ENCODE measurements at regions not wholly inside any gene's neighbourhood (a gene's known extent, or its start where the extent isn't known, plus 50 kb on each side); places are given as distances from the start of the nearest gene placed in this dataset.

DNA sequence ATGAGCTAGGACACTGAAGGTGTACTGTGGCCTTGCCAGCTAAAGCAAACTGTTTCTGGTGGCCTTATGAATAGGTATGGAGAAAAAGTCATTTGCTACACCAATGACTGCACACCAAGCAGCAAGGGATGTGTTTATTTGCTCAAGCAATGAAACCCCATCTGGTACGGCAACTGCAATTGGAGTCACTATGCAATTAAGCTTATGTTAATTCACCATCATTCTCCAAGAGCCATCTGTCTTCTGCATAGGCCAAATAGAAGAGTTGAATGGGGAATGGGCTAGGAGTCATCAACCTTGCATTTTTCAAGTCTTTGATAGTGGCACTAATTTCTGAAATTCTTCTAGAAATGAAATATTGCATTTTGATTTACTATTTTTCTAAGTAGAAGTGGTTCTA lies 372.0 kb downstream of the KCNJ3 start:
- H3K27ac ChIP-seq (ENCODE audit: low read length in 2 of 2): no peak overlapping the region
- no peak for TF ChIP-seq EZH2 (IDR thresholded peaks at IDR 0.05; ENCODE audit: borderline replicate concordance, insufficient read depth, low read depth, low read length, poor library complexity, severe bottlenecking)
- TF ChIP-seq, protein P1, sequence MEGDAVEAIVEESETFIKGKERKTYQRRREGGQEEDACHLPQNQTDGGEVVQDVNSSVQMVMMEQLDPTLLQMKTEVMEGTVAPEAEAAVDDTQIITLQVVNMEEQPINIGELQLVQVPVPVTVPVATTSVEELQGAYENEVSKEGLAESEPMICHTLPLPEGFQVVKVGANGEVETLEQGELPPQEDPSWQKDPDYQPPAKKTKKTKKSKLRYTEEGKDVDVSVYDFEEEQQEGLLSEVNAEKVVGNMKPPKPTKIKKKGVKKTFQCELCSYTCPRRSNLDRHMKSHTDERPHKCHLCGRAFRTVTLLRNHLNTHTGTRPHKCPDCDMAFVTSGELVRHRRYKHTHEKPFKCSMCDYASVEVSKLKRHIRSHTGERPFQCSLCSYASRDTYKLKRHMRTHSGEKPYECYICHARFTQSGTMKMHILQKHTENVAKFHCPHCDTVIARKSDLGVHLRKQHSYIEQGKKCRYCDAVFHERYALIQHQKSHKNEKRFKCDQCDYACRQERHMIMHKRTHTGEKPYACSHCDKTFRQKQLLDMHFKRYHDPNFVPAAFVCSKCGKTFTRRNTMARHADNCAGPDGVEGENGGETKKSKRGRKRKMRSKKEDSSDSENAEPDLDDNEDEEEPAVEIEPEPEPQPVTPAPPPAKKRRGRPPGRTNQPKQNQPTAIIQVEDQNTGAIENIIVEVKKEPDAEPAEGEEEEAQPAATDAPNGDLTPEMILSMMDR (IDR thresholded peaks at IDR 0.05): no peak
- H4K20me1 ChIP-seq (ENCODE audit: control insufficient read depth, insufficient read depth, low read length, poor library complexity, severe bottlenecking): no peaks in the 10 kb centered on the region
- H3K4me1 Mint-ChIP-seq: no peaks in the 10 kb centered on the region
- H3K4me2 ChIP-seq (replicated peaks; ENCODE audit: low read depth, low read length, poor library complexity, severe bottlenecking): no peak overlapping the region
- H3K36me3 ChIP-seq (replicated peaks in 1 of 2; ENCODE audit: control extremely low read depth in 1 of 2, control insufficient read depth in 1 of 2, extremely low read depth in 1 of 2, insufficient read depth in 2 of 2, low read length in 1 of 2): no peaks in the 10 kb centered on the region
- no peak overlapping the region for H3K27ac Mint-ChIP-seq
- WGBS (ENCODE audit: insufficient coverage): no CpG with 5 or more reads among the region's 1 CpG
- no peaks in the 10 kb centered on the region for H3K27me3 Mint-ChIP-seq
- no peaks in the 10 kb centered on the region for H3K27me3 ChIP-seq (replicated peaks in 1 of 4; ENCODE audit: control extremely low read depth in 1 of 4, control insufficient read depth in 3 of 4, insufficient read depth in 4 of 4, low read length in 3 of 4)
- no peak overlapping the region for H3K4me3 Mint-ChIP-seq
- no peaks in the 10 kb centered on the region for H3K9me3 ChIP-seq (ENCODE audit: control extremely low read depth in 1 of 3, control insufficient read depth in 2 of 3, insufficient read depth in 1 of 3, low read length in 2 of 3)
- no peak overlapping the region for H3K9ac ChIP-seq (ENCODE audit: low read length)
- no peaks in the 10 kb centered on the region for H3K79me2 ChIP-seq (ENCODE audit: control insufficient read depth, insufficient read depth, low read length)
- intact Hi-C loops (cut with micrococcal nuclease): no loop called here
- peaks cover 3% of the 10 kb centered on the region for H3K9me3 Mint-ChIP-seq (ENCODE audit: insufficient read depth)
- no peaks in the 10 kb centered on the region for H3K4me1 ChIP-seq (ENCODE audit: control insufficient read depth in 2 of 2, insufficient read depth in 2 of 2, low read length in 2 of 2)
- ChIA-PET CTCF (no interaction called here), POLR2A (no interaction called here)
- DNase-seq: no peak
- ATAC-seq (ENCODE audit: low read depth): no peak
- no peak overlapping the region for H2AFZ ChIP-seq (ENCODE audit: insufficient read depth, low read depth, low read length, poor library complexity, severe bottlenecking)
- H3K4me3 ChIP-seq (ENCODE audit: control extremely low read depth in 1 of 5, extremely low read depth in 1 of 5, insufficient read depth in 1 of 5, low read depth in 2 of 5, low read length in 4 of 5): no peak overlapping the region

DNA sequence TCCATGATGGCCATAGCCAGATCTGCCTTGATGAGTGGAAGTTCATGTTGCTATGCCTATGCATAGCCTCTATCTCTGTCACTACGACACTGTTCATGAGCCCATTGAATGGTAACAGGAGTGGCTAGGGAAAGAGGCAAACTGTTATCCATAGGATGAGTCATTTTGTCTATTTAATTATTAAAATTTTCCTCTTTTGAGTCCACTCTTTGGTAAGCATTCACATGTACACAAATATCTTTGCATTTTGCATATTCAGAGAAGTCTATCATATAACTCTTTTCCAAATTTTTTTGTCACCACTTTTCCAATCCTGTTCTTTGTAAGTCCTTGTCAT lies 364.4 kb downstream of the KCNJ3 start:
- intact Hi-C loops (cut with micrococcal nuclease): no loop called here
- no peak overlapping the region for H3K9ac ChIP-seq (ENCODE audit: low read length)
- ATAC-seq (ENCODE audit: low read depth) (no peak), DNase-seq (no peak)
- no peak overlapping the region for H3K4me3 ChIP-seq (ENCODE audit: control extremely low read depth in 1 of 5, extremely low read depth in 1 of 5, insufficient read depth in 1 of 5, low read depth in 2 of 5, low read length in 4 of 5)
- Mint-ChIP-seq H3K4me1 (no peaks in the 10 kb centered on the region), H3K27ac (no peak overlapping the region), H3K9me3 (ENCODE audit: insufficient read depth) (peaks cover 5% of the 10 kb centered on the region), H3K4me3 (no peak overlapping the region), H3K27me3 (no peaks in the 10 kb centered on the region)
- WGBS (ENCODE audit: insufficient coverage): 100% methylated on average over 1 of the region's 1 CpG
- no peak for TF ChIP-seq EZH2 (IDR thresholded peaks at IDR 0.05; ENCODE audit: borderline replicate concordance, insufficient read depth, low read depth, low read length, poor library complexity, severe bottlenecking)
- TF ChIP-seq, protein P1 (IDR thresholded peaks at IDR 0.05): no peak
- no peak overlapping the region for H3K4me2 ChIP-seq (replicated peaks; ENCODE audit: low read depth, low read length, poor library complexity, severe bottlenecking)
- POLR2A ChIA-PET: no interaction called here
- no peaks in the 10 kb centered on the region for H3K79me2 ChIP-seq (ENCODE audit: control insufficient read depth, insufficient read depth, low read length)
- no peak overlapping the region for H2AFZ ChIP-seq (ENCODE audit: insufficient read depth, low read depth, low read length, poor library complexity, severe bottlenecking)
- no peaks in the 10 kb centered on the region for H3K27me3 ChIP-seq (replicated peaks in 1 of 4; ENCODE audit: control extremely low read depth in 1 of 4, control insufficient read depth in 3 of 4, insufficient read depth in 4 of 4, low read length in 3 of 4)
- no peaks in the 10 kb centered on the region for H3K4me1 ChIP-seq (ENCODE audit: control insufficient read depth in 2 of 2, insufficient read depth in 2 of 2, low read length in 2 of 2)
- H3K9me3 ChIP-seq (ENCODE audit: control extremely low read depth in 1 of 3, control insufficient read depth in 2 of 3, insufficient read depth in 1 of 3, low read length in 2 of 3): peaks cover 0 to 2% (median 1%) of the 10 kb centered on the region in 3 donors
- H3K27ac ChIP-seq (ENCODE audit: low read length in 2 of 2): no peak overlapping the region
- CTCF ChIA-PET: no interaction called here
- H3K36me3 ChIP-seq (replicated peaks in 1 of 2; ENCODE audit: control extremely low read depth in 1 of 2, control insufficient read depth in 1 of 2, extremely low read depth in 1 of 2, insufficient read depth in 2 of 2, low read length in 1 of 2): no peaks in the 10 kb centered on the region
- H4K20me1 ChIP-seq (ENCODE audit: control insufficient read depth, insufficient read depth, low read length, poor library complexity, severe bottlenecking): no peaks in the 10 kb centered on the region

Data from B cell (primary cell).